Ishikawa (cell line): ENCODE measurements at regions not wholly inside any gene's neighbourhood (a gene's known extent, or its start where the extent isn't known, plus 50 kb on each side); places are given as distances from the start of the nearest gene placed in this dataset.

Source experiments
- CEBPB ChIP-seq: IDR thresholded peaks from 2 replicates; pipeline ENCODE4 v1.6.1; 2012
- CREB1 ChIP-seq: IDR thresholded peaks from 2 replicates; pipeline ENCODE4 v1.6.1; 2012; ENCODE audit warnings: low read depth
- EGR1 ChIP-seq: IDR thresholded peaks from 2 replicates; pipeline ENCODE4 v1.6.1; 2012
- EP300 ChIP-seq: IDR thresholded peaks from 2 replicates; pipeline ENCODE4 v1.6.1; 2012; ENCODE audit warnings: borderline replicate concordance
- FOXM1 ChIP-seq: IDR thresholded peaks from 2 replicates; pipeline ENCODE4 v1.6.1; 2012; ENCODE audit warnings: low read depth, borderline replicate concordance
- NFIC ChIP-seq: IDR thresholded peaks from 2 replicates; pipeline ENCODE4 v1.6.1; 2012
- RAD21 ChIP-seq: IDR thresholded peaks from 2 replicates; pipeline ENCODE4 v1.6.1; 2012; ENCODE audit warnings: low read depth
- TAF1 ChIP-seq: IDR thresholded peaks from 2 replicates; pipeline ENCODE4 v1.6.1; 2012; ENCODE audit warnings: low read depth, mild to moderate bottlenecking
- TCF12 ChIP-seq: IDR thresholded peaks from 2 replicates; pipeline ENCODE4 v1.6.1; 2012; ENCODE audit warnings: low read depth
- TEAD4 ChIP-seq: IDR thresholded peaks from 2 replicates; pipeline ENCODE4 v1.6.1; 2012
- YY1 ChIP-seq: IDR thresholded peaks from 2 replicates; pipeline ENCODE4 v1.6.1; 2012; ENCODE audit warnings: low read depth
- ZBTB7A ChIP-seq: IDR thresholded peaks from 2 replicates; pipeline ENCODE4 v1.6.1; 2012; ENCODE audit warnings: low read depth
- TF ChIP-seq, protein P1 (sequence below): IDR thresholded peaks from 2 replicates; pipeline ENCODE4 v1.6.1; 2012
- TF ChIP-seq, protein P2 (sequence below): IDR thresholded peaks from 2 replicates; pipeline ENCODE4 v1.6.1; 2012; ENCODE audit warnings: low read depth, mild to moderate bottlenecking
- TF ChIP-seq, protein P3 (sequence below): IDR thresholded peaks from 2 replicates; pipeline ENCODE4 v1.6.1; 2012

DNA sequence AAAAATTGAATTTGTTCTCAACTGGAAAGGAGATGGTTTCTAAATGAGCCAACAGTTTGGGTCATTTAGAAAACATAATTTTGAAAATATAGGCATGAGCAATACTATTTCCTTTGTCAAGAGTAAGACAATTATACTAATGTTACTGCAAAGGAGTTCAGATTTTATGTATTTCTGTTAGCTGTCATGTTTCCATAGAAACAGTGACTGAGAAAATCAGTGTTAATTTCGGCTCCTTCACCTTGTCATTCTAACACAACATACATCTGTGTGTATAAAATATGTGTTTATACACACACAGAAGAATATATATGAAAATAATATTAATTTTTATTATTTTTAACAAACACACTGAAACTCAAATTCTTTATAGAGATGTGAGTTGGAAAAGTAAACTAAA is 178.0 kb upstream of the SPHKAP start:
- TF ChIP-seq TCF12 (no peak), TAF1 (no peak), NFIC (no peak), EGR1 (no peak), EP300 (no peak), FOXM1 (no peak), CREB1 (no peak), TEAD4 (no peak), RAD21 (no peak), ZBTB7A (no peak), YY1 (no peak)
- TF ChIP-seq, protein P1, sequence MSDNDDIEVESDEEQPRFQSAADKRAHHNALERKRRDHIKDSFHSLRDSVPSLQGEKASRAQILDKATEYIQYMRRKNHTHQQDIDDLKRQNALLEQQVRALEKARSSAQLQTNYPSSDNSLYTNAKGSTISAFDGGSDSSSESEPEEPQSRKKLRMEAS = no peak
- TF ChIP-seq, protein P2, sequence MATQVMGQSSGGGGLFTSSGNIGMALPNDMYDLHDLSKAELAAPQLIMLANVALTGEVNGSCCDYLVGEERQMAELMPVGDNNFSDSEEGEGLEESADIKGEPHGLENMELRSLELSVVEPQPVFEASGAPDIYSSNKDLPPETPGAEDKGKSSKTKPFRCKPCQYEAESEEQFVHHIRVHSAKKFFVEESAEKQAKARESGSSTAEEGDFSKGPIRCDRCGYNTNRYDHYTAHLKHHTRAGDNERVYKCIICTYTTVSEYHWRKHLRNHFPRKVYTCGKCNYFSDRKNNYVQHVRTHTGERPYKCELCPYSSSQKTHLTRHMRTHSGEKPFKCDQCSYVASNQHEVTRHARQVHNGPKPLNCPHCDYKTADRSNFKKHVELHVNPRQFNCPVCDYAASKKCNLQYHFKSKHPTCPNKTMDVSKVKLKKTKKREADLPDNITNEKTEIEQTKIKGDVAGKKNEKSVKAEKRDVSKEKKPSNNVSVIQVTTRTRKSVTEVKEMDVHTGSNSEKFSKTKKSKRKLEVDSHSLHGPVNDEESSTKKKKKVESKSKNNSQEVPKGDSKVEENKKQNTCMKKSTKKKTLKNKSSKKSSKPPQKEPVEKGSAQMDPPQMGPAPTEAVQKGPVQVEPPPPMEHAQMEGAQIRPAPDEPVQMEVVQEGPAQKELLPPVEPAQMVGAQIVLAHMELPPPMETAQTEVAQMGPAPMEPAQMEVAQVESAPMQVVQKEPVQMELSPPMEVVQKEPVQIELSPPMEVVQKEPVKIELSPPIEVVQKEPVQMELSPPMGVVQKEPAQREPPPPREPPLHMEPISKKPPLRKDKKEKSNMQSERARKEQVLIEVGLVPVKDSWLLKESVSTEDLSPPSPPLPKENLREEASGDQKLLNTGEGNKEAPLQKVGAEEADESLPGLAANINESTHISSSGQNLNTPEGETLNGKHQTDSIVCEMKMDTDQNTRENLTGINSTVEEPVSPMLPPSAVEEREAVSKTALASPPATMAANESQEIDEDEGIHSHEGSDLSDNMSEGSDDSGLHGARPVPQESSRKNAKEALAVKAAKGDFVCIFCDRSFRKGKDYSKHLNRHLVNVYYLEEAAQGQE = no peak
- TF ChIP-seq, protein P3, sequence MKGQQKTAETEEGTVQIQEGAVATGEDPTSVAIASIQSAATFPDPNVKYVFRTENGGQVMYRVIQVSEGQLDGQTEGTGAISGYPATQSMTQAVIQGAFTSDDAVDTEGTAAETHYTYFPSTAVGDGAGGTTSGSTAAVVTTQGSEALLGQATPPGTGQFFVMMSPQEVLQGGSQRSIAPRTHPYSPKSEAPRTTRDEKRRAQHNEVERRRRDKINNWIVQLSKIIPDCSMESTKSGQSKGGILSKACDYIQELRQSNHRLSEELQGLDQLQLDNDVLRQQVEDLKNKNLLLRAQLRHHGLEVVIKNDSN = no peak

DNA sequence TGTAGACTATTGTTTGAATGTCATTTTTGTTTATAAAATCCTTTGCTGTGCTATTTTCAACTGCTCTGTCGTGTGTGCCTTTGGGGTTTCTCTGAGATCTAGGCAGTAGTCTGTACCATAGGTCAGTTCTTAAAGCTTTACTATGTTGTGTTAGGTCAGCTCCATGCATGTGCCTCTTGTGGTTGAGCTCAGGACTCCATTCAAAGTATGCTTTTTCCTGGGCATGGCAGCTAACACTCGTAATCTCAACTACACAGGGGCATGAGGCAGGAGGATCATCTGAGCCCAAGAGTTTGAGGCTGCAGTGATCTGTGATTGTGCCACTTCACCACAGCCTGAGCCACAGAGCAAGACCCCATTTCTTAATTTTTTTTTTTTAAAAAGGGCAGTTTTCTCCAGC is 174.4 kb upstream of the SPHKAP start:
- TF ChIP-seq TEAD4 = no peak

DNA sequence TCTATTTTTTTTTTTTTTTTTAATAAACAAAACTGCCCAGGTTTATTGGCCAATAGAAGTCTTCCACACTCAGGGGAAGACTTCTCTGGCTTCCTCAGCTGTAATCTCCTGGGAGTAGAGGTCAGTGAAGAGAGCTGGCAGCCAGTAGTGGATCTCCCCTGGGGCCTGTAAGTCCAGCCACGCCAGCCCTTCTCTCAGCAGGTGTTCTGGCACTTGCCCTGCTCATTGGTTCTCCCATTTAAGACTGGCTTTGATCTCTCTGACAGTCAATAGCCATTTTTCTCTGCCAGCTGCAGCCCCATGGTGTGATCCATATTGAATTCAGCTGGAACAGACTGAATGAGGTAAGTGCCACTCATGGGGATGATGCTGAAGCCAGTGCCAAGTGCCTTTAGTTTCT is 170.6 kb upstream of the SPHKAP start:
- TF ChIP-seq NFIC (no peak), FOXM1 (no peak), EP300 (no peak), CREB1 (no peak), TEAD4 (no peak), YY1 (no peak), ZBTB7A (no peak), TCF12 (no peak), RAD21 (no peak), EGR1 (no peak), CEBPB (no peak), TAF1 (no peak)
- TF ChIP-seq, protein P1 = no peak
- TF ChIP-seq, protein P2 = no peak
- TF ChIP-seq, protein P3 = no peak

DNA sequence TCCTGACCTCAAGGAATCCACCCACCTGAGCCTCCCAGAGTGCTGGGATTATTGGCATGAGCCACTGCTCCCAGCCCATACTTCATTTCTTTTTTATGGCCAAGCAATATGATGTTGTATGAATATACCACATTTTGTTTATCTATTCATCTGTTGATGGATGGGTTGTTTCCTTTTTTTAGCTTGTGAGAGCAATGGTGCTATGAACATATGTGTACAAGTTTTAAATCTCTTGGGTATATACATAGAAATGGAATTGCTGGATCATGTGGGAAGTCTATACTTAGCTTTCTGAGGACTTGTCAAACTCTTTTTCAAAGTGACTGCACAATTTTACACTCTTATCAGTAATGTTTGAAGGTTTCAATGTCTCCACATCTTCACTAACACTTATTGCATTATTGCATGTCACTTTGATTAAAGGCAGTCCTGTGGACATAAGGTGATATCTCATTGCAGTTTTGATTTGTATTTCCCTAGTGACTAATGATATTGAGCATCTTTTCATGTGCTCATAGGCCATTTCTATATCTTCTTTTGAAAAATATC is 167.1 kb upstream of the SPHKAP start:
- TF ChIP-seq FOXM1 (no peak), EP300 (no peak), CEBPB (no peak), RAD21 (no peak), ZBTB7A (no peak)
- TF ChIP-seq, protein P2 = no peak

DNA sequence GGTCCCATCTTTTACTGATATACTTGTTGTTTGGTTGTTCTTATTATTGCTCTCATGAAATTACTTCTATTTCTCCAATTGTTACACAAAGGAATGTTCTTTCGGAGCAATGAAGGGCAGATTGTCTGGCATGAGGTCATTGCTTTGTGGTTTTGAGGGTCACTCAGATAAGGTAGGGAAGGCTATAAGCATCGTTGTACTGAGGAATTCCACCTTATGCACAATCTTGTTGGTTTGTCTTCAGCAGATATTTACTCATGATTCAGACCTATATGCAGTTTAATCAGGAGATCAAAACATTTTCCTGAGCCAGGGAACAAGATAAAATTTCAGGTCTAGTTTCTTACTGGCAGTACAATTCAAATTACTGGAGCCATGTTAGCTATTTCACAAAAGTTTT is 163.0 kb upstream of the SPHKAP start:
- TF ChIP-seq, protein P2 = no peak
- TF ChIP-seq RAD21 (no peak), YY1 (no peak), EGR1 (no peak), TEAD4 (no peak), TCF12 (no peak), FOXM1 (no peak), CREB1 (no peak), TAF1 (no peak), CEBPB (no peak), EP300 (no peak), NFIC (no peak), ZBTB7A (no peak)
- TF ChIP-seq, protein P3 = no peak
- TF ChIP-seq, protein P1 = no peak
